Left hindlimb (tissue), 1 donor: ENCODE measurements at regions not wholly inside any gene's neighbourhood (a gene's known extent, or its start where the extent isn't known, plus 50 kb on each side); places are given as distances from the start of the nearest gene placed in this dataset.
"Not testable (repeated sequence)": the region's sequence is repeated elsewhere in the genome, so short reads cannot be mapped to it uniquely, and the experiment has no call there.

Experiments
- DNase-seq: peaks from one replicate; pipeline ENCODE4 v3.0.0-alpha.2; 2018

GRCh38 chr20:22966787-22967464 lies 68.2 kb upstream of the SSTR4 start:
- no peak for DNase-seq

GRCh38 chr20:22967706-22968105 lies 67.4 kb upstream of the SSTR4 start:
- not testable (repeated sequence) for DNase-seq

GRCh38 chr20:22969031-22969430 lies 66.1 kb upstream of the SSTR4 start:
- DNase-seq: not testable (repeated sequence)

GRCh38 chr20:22971077-22971476 lies 64.0 kb upstream of the SSTR4 start:
- DNase-seq: not testable (repeated sequence)

- DNase-seq: no peak
Measured at GRCh38 chr20:22974354-22974753, 60.8 kb upstream of the SSTR4 start.

- DNase-seq: no peak
Measured at GRCh38 chr20:22977047-22977785, 57.9 kb upstream of the SSTR4 start.

- no peak for DNase-seq
Measured at GRCh38 chr20:22984008-22984407, 51.1 kb upstream of the SSTR4 start.

- DNase-seq: no peak
Measured at GRCh38 chr20:22984606-22985005, 50.5 kb upstream of the SSTR4 start.

- DNase-seq: no peak
Measured at GRCh38 chr20:22985239-22985778, 49.8 kb upstream of the SSTR4 start.
